A673 (cell line): ENCODE measurements at regions not wholly inside any gene's neighbourhood (a gene's known extent, or its start where the extent isn't known, plus 50 kb on each side); places are given as distances from the start of the nearest gene placed in this dataset.

ENCODE experiments used
- BruUV-seq: library from RNA; stranded (reverse); fragments of 400-500 nt; replicated peaks from 2 replicates; lab custom pipeline; 2021; lab: Mats Ljungman, UMichigan
- CTCF ChIA-PET: fragments of 300-600 bp; sonication (Branson Sonifier 250); formaldehyde crosslinking; loops from one replicate; lab custom pipeline; 2022; ENCODE audit warnings: antibody characterized with exemption; lab: Charles Lee
- POLR2A ChIA-PET: fragments of 300-600 bp; sonication (Branson Sonifier 250); formaldehyde crosslinking; loops from one replicate; lab custom pipeline; 2022; ENCODE audit warnings: antibody characterized with exemption; ENCODE audit not compliant: low non-redundant PET; lab: Charles Lee
- DNase-seq: peaks from one replicate; pipeline ENCODE4 v3.0.0-alpha.2; 2015; ENCODE audit warnings: low spot score
- H3K27ac ChIP-seq: fragments of 200-600 bp; sonication (generic); 2 replicates; pipeline ENCODE4 v1.5.1; 2016; ENCODE audit warnings: mixed run types, low read depth, mild to moderate bottlenecking, mixed read lengths, antibody characterized with exemption, low read length; ENCODE audit not compliant: poor library complexity, severe bottlenecking
- H3K27me3 ChIP-seq: fragments of 200-600 bp; sonication (generic); replicated peaks from 2 replicates; pipeline ENCODE4 v1.6.1; 2017; ENCODE audit warnings: mixed run types, low read depth, mild to moderate bottlenecking, mixed read lengths, antibody characterized with exemption, low read length; ENCODE audit not compliant: insufficient read depth, poor library complexity
- H3K36me3 ChIP-seq: fragments of 200-600 bp; sonication (generic); 2 replicates; pipeline ENCODE4 v1.6.1; 2016; ENCODE audit warnings: mixed run types, mild to moderate bottlenecking, mixed read lengths, antibody characterized with exemption, low read length; ENCODE audit not compliant: insufficient read depth, poor library complexity, severe bottlenecking
- H3K4me1 ChIP-seq: fragments of 200-600 bp; sonication (generic); 2 replicates; pipeline ENCODE4 v1.6.1; 2017; ENCODE audit warnings: mixed run types, mild to moderate bottlenecking, mixed read lengths, antibody characterized with exemption, low read length; ENCODE audit not compliant: insufficient read depth, poor library complexity, severe bottlenecking
- H3K4me3 ChIP-seq: fragments of 200-600 bp; sonication (generic); 2 replicates; pipeline ENCODE4 v1.5.1; 2016; ENCODE audit warnings: low read depth, mixed run types, mild to moderate bottlenecking, mixed read lengths, low read length; ENCODE audit not compliant: poor library complexity, severe bottlenecking
- H3K9me3 ChIP-seq: fragments of 200-600 bp; sonication (generic); 2 replicates; pipeline ENCODE4 v1.6.1; 2016; ENCODE audit warnings: mixed run types, low read depth, mild to moderate bottlenecking, mixed read lengths, antibody characterized with exemption, low read length; ENCODE audit not compliant: poor library complexity, severe bottlenecking
- CTCF ChIP-seq: fragments of 300-800, 200-600 bp; sonication (generic); conservative IDR thresholded peaks from 2 replicates; pipeline ENCODE4 v1.5.1; 2017; ENCODE audit warnings: low read depth, mild to moderate bottlenecking, antibody characterized with exemption, low read length, moderate library complexity, mixed read lengths
- EZH2 ChIP-seq: fragments of 200-600 bp; sonication (generic); IDR thresholded peaks from 2 replicates; pipeline ENCODE4 v1.6.1; 2017; ENCODE audit warnings: borderline replicate concordance, low read depth, mild to moderate bottlenecking, mixed read lengths, antibody characterized with exemption, low read length; ENCODE audit not compliant: poor library complexity, severe bottlenecking
- intact Hi-C: fragments of 100-400 bp; cut with micrococcal nuclease; formaldehyde crosslinking; loops from one replicate; pipeline ENCODE4 v1.10.0; 2022; ENCODE audit not compliant: unreplicated experiment

- H3K36me3 ChIP-seq: no peaks in the 10 kb centered on the region
- H3K27me3 ChIP-seq: no peaks in the 10 kb centered on the region
- TF ChIP-seq EZH2 (no peak), CTCF (no peak)
- H3K27ac ChIP-seq: peak overlapping the region; percentile 85
- ChIA-PET CTCF (interaction anchor here (1.0 kb wide), 1 partner anchor 44 kb away, joined by 3 read pairs; no protein-coding TSS in a partner anchor), POLR2A (no interaction called here)
- intact Hi-C loops: no loop called here
- no peak for DNase-seq
- H3K4me1 ChIP-seq: peaks cover 29% of the 10 kb centered on the region
- no peak overlapping the region for H3K4me3 ChIP-seq
- H3K9me3 ChIP-seq: no peaks in the 10 kb centered on the region
- no TSS peak for BruUV-seq
Measured at GRCh38 chr9:115637661-115638060, 515.9 kb upstream of the PAPPA start.

- no TSS peak for BruUV-seq
- Histone ChIP-seq H3K27me3 (no peaks in the 10 kb centered on the region), H3K27ac (peak overlapping the region; percentile 7), H3K36me3 (no peaks in the 10 kb centered on the region), H3K9me3 (no peaks in the 10 kb centered on the region), H3K4me3 (no peak overlapping the region), H3K4me1 (peaks cover 29% of the 10 kb centered on the region)
- DNase-seq: no peak
- TF ChIP-seq EZH2 (no peak), CTCF (no peak)
- ChIA-PET POLR2A (no interaction called here), CTCF (no interaction called here)
- intact Hi-C loops: no loop called here
Measured at GRCh38 chr9:115640887-115641286, 512.7 kb upstream of the PAPPA start.

- Histone ChIP-seq H3K9me3 (no peaks in the 10 kb centered on the region), H3K36me3 (no peaks in the 10 kb centered on the region), H3K27ac (no peak overlapping the region), H3K4me3 (no peak overlapping the region), H3K27me3 (no peaks in the 10 kb centered on the region), H3K4me1 (peaks cover 15% of the 10 kb centered on the region)
- DNase-seq: no peak
- ChIA-PET CTCF (no interaction called here), POLR2A (no interaction called here)
- BruUV-seq: no TSS peak
- TF ChIP-seq EZH2 (no peak), CTCF (no peak)
- intact Hi-C loops: no loop called here
Measured at GRCh38 chr9:115642285-115642684, 511.3 kb upstream of the PAPPA start.
